GM20431 (cell line): ENCODE measurements at regions not wholly inside any gene's neighbourhood (a gene's known extent, or its start where the extent isn't known, plus 50 kb on each side); places are given as distances from the start of the nearest gene placed in this dataset.
"Not testable (repeated sequence)": the region's sequence is repeated elsewhere in the genome, so short reads cannot be mapped to it uniquely, and the experiment has no call there.

Source experiments
- in situ Hi-C: fragments of 300-500 bp; cut with MseI, MboI; formaldehyde crosslinking; loops from one replicate; pipeline ENCODE4 v1.15.0; 2020; ENCODE audit warnings: low sequenced_read_pairs; ENCODE audit not compliant: unreplicated experiment

DNA sequence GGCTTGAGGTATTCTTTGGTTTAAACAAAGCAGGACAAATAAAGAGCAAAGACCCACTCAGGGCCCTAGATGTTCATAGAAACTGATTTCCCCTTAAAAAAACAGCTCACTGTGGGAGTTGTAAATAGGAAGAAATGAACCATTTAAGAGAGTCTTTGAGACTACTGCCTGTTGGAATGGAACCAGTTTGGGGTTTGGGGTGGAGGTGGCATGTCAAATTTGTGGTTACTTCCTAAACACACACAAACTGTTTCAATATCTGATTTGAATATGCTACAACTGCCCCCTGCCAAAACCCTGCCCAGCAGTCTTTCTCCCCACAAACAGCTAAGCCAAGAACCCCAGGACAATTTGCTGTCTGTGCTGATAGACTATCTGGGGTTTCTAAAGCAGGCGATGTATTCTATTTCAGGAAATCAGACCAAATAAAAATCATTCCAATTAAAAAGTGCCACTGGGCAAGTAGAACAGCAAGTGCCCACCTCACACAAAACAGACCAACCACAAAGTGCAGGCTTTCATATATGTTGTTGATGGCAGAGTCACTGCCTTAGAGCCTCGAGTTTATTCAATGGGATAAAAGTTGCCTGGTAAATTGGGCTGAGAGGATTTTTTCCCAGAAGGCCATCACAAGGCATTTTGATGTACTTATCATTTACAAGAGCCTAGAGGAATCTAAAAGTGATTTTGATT, 293.9 kb upstream of the PROK2 start:
- in situ Hi-C loops = no loop called here

DNA sequence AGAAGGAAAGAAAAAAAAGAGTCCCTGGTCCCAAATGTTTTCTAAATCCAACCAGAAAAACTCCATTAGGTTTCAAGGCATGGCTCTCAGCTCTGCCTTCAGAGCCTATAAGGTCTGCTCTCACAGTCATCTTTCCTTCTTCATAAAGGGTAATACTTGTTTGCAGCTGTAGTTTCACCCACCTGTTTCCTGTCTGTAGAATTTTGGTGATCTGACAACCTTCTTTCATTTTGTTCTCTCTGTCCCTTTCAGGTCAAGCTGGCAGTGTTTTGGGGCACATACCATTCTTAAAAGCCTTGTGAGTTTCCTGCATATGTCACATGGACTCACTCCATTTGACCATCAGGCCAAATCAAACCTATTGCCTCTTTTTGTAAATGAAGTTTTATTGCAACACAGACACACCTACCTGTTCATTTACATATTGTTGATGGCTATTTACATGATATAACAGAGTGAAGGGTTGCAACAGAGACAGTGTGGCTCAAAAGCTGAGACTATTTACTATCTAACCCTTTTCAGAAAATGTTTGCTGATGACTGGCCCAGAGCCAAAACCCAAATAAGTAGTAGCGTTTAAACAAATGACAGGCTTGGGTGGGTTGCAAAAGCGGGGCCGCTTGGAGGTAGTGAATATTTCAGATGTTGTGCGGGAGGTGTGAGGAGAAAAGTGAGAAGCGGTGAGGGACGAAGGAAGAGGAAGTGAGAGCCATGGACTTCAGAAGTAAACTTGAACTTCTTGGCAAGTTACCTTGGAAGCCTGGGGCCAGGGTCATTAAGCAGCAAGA, 292.7 kb upstream of the PROK2 start:
- in situ Hi-C loops = no loop called here

DNA sequence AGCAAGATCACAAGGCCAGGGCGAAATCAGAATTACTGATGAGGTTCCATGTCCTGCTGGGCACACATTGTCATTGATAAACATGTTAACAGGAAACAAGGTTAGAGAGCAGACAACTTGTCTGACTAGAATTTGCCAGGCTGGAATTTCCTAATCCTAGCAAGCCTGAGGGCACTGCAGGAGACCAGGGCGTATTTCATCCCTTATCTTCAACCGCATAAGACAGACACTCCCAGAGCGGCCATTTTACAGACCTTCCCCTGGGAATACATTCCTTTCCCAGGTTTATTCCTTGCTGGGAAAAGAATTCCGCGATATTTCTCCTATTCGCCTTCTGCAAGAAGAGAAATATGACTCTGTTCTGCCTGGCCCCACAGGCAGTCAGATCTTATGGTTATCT, 290.9 kb upstream of the PROK2 start:
- in situ Hi-C loops = not testable (repeated sequence)

DNA sequence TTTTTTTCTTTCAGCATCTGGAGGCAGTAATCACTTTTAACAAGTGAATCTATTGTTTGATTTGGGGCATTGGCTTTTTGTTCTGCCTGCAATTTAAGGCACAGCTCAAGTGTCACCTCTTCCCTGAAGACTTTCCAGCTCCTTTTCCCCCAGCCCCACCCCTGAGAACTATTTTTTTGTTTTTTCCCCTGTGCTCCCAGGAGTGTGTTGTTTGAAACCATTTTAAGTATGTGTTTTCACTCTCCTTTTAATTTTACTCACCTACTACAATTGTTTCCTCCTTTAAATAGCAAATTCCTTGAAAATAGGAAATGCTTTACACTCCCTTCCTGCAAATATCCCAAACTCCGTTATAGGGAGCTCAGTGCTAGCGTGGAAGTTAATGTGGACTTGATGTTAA, 286.7 kb upstream of the PROK2 start:
- in situ Hi-C loops = no loop called here

DNA sequence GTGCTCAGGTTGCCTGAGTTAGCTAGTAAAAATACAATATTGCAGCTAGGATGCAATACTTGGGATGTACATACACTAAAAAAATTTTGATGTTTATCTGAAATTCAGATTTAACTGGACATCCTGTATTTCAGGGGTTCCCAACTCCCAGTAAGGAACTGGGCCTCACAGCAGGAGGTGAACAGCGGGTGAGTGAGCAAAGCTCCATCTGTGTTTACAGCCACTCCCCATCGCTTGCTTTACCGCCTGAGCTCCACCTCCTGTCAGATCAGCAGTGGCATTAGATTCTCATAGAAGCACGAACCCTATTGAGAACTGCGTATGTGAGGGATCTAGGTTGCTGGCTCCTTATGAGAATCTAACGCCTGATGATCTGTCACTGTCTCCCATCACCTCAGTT, 285.1 kb upstream of the PROK2 start:
- in situ Hi-C loops = no loop called here

DNA sequence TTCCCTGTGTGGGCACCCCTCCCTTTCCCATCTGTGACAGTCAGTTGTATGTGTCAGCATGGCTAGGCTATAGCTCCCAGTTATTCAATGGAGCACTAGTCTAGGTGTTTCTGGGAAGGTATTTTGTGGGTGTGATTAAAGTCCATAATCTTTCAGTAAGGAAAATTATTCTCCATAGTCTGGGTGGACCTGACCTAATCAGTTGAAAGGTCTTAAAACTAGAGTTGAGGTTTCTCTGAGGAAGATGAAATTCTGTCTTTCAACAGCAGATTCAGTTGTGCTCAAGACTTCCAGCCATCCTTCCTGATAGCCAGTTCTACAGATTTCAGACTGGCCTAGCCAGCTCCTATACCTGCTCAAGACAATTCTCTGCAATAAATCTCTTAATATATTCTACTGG, 284.6 kb upstream of the PROK2 start:
- in situ Hi-C loops = no loop called here

DNA sequence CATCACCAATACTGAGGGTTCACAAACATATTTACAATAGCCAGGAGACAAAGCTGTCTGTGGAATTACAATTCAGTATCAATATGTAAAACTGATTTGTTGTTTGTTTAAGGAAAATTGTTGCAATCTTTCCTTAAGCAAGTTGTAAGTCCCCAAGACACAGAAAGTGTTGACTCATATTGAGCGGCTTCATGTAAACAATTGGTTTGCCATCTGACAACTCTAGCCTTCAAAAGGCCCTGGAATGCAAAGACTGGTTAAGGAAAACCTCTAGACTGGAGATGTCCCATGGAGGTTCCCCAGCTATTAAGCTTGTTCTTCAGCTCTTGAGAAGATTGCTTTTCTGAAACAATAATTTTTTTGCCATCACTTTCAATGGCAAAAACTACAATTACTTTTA, 283.7 kb upstream of the PROK2 start:
- in situ Hi-C loops = no loop called here

DNA sequence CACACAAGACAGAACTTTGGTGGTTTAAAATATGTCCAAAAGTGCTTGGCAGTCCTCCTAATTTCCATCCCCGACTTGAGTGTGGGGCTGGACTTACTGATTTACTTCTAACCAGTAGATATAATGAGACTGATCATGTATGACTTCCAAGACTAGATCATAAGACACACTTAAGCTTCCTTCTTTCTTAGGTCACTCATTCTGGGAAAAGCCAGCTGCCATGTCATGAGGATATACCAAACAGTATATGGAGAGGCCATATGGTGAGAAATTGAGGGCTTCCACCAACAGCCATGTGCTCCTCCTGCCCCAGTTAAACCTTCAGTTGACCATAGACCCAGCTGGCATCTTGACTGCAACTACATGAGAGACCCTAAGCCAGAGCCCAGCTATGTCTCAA, 282.8 kb upstream of the PROK2 start:
- in situ Hi-C loops = no loop called here

DNA sequence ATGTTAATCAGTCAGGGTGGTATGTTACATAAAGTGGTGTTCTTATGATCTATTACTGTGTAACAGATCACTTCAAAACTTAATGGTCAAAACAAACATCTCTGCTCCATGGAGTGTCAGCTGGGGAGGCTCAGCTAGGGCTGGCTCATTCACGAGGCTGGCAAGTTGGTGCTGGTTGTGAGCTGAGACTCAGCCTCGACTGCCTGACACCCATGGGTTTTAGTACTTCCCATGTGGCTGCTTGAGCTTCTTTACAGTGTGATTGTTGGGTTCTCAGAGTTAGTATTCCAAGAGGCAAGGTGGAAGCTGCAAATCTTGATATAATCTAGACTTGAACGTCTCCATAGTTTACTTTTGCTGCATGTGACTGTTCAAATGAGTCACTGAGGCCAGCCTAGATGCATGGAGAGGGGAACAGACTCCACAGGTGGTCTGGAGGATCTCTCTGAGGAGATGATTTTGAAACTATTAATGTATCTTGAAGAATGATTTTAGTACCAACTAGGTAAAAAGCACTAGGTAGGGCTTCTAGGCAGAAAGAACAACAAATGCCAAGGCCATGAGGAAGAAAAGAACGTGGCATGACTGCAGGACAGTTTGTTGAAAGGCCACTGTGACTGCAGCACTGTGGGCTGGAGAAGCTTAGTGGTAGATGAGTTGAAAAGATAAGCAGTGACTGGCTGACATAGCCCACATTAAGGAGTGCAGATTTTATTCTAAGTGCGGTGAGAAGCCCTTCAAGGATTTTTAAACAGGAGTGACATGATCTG, 281.1 kb upstream of the PROK2 start:
- in situ Hi-C loops = no loop called here

DNA sequence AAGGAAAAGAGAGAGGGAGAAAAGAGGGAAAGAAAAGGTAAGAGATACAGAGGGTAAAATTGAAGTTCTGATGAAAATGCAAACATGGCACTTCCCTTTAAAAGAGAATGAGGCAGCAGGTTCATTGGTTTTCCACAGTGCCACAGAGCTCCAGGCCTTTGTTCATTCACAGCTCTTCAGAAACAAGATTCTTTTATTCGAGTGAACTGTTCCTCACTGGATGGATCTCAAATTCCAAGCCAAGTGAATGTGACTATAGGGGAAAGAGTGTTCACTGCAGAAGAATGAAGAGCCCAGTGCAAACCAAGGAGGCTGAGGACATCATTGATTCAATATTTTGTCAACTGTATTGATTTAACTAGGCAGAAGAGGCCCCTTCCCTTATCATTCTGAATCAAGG, 280.3 kb upstream of the PROK2 start:
- in situ Hi-C loops = no loop called here

DNA sequence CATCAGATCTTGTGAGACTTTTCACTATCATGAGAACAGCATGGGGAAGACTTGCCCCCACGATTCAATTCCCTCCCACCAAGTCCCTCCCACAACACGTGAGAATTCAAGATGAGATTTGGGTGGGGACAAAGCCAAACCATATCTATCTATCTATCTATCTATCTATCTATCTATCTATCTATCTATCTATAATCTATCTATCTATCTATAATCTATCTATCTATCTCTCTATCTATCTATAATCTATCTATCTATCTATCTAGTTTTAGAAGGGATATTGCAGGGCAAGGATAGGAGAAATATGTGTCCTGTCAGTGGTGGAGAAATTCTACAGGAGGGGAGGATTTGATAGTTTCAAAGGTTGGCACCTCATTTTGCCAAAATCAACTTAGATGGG, 279.8 kb upstream of the PROK2 start:
- in situ Hi-C loops = not testable (repeated sequence)

DNA sequence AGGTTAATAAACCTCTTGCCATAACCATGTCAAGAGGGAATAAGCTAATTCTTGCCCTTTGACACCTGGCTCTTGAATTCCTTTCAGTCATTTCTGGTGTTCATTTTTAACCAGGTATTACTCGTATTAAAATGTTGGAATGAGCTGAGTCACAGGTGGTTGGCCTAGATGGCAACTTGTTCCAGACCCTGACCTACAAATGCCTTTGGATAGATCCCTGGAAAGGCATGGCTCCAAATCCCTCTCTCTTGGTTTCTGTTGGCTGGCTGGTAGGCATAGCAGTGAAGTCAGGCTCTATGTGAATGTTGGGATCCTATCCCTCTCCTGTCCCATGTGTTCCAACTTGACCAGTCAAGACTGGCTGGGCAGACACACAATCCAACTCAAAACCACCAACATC, 277.1 kb upstream of the PROK2 start:
- in situ Hi-C loops = no loop called here

DNA sequence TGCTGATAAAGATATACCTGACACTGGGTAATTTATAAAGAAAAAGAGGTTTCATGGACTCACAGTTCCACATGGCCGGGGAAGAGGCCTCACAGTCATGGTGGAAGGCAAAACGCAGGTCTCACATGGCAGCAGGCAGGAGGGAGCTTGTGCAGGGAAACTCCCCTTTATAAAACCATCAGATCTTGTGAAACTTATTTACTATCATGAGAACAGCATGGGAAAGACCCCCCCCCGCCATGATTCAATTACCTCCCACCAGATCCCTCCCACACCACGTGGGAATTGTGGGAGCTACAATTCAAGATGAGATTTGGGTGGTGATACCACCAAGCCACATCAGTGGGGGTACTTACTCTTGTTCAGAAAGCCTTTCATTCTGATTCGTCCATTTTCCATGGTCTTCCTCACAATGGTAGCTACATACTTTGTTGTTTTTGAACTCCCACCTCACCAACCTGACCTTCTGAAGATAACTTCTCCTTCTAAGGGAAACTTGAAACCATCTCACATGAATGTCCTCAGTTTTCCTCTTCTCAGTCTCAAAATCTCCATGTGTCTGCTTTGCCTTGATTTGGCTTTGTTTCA, 275.6 kb upstream of the PROK2 start:
- in situ Hi-C loops = no loop called here

DNA sequence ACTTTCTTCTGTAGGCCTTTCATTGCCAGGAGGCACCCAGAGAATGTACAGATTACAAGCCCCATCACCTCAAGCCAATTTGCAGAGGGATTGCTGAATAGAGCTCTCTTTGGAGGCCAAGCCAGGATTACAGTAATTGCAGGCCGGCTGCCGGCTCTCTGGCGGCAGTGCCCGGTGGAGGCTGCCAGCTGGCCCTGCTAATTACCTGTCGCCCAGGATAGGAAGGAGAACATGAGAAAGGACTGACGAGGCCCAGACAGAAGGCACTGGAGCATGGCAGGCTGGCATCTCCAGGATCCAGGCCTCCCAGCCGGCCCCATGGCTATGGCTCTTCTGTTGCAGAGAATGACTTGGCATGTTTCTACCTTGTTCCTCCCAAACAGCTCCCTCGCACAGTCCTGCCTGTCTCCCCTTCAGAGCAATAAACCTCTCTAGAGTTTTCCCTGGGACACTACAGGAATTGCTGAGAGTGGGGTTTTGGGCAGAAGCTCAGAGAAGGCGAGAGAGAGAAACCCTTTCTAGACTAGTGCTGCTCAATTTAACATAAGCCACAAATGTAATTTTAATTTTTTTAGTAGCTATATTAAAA, 273.6 kb upstream of the PROK2 start:
- in situ Hi-C loops = no loop called here

DNA sequence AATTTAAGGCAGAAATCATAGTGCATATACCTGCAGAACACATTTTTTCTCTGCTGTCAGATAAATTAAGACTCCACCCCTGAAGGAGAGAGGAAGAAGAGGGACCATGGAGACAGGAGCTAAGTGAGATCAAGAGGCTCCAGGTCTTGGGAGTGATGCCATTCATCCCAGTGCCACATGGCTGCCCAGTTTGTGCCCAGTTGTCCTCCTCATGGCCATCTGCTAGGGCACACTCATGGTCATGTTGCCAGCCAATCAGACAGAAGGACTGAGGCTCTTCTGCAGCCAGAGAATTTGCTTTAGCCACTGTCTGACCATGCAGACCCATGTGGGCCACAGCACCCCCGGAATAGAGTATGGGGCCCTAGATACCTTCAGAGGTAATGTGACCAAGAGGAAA, 270.5 kb upstream of the PROK2 start:
- in situ Hi-C loops = no loop called here

DNA sequence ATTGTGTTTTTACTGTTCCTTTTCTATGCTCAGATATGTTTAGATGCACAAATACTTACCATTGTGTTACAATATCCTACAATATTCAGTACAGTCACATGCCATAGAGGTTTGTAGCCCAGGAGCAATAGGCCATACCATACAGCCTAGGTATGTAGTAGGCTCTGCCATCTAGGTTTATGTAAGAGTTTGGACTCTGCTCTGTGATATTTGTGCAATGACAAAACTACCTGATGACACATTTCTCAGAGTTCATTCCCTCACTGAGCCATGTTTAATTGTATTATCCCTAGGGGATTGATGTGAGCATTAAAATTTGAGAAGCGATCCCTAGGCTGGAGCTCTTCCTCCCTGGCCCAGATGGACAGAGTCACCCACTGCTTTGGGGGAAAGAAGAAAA, 270.0 kb upstream of the PROK2 start:
- in situ Hi-C loops = no loop called here

DNA sequence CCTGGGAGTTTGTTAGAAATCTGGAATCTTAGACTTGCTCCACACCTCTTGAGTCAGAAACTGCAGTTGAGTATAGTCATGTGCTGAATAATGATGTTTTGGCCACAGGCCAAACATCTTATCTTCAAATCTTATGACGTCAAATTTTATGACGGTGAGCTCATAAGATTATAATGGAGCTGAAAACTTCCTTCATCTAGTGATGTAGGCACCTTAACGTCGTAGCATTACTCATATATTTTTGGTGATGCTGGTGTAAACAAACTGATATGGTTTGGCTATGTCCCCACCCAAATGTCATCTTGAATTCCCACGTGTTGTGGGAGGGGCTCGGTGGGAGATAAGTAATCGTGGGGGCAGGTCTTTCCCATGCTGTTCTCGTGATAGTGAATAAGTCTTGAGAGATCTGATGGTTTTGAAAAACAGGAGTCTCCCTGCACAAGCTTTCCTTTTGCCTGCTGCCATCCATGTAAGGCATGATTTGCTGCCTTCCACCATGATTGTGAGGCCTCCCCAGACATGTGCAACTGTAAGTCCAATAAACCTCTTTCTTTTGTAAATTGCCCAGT, 268.0 kb upstream of the PROK2 start:
- in situ Hi-C loops = no loop called here

DNA sequence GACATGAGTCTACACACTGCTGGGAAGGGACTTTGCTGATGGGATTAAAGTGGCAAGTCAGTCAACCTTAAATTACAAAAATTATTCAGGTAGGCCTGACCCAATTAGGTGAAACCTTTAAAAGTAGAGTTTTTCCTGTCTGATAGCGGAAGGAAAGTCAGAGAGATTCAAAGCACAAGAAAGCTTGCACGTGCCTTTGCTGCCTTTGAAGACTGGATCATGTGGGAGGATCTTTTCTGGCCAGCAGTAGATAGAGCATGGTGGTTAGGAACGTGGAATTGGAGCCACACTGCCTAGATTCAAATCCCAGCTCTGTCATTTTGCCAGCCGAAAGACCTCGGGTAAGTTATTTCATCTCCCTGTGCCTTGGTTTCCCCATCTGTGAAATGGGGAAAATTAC, 265.8 kb upstream of the PROK2 start:
- in situ Hi-C loops = no loop called here

DNA sequence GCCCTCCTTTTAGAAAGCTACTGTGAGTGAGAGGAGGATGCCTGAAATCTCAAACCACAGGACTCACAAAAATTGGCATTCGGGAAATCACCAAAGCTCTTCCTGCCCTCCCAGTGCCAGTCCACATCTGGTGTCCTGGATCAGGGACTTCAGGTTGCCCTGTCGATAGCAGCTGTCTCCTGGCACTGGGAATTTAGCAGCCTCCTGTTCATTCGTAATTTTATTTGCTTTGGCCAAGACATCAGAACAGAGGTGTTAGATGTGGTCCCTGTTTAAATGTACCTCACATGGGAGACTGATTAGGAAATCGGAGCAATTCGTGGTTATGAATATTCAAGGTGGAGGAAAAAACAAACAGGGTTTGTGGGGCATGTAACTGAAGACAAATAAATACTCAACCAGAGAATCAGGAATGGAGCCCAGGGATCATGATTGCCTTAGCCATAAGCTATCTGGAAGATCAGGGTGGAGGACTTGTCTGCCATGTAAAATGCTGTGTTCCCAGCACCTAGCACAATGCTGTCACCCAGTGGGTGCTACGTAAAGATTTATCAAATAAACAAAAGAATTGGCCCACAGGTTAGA, 265.2 kb upstream of the PROK2 start:
- in situ Hi-C loops = no loop called here

DNA sequence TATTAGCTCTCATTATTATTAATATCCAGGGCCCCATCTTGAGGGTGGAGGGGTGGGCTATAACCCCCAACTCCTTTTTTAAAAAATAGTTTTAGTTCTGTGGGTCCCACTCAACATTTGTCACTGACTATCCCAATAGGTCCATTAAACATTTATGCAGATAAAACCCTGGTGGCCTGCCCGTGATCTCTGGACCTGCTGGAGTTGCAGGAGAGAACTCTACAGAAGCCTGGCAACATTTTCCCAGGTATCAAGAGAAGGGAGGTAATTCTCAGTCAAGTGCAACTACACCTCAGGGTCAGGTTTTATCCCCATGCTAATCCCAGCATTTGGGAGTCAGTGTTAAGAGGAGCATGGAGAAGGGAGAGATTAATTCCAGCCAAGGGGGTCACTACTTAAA, 264.4 kb upstream of the PROK2 start:
- in situ Hi-C loops = no loop called here
